DND-41 (cell line): ENCODE measurements at regions not wholly inside any gene's neighbourhood (a gene's known extent, or its start where the extent isn't known, plus 50 kb on each side); places are given as distances from the start of the nearest gene placed in this dataset.

ENCODE experiments used
- EZH2 ChIP-seq: IDR thresholded peaks from 3 replicates; pipeline ENCODE4 v1.6.1; 2012; ENCODE audit warnings: borderline replicate concordance, low read depth, mild to moderate bottlenecking, moderate library complexity, low read length, inconsistent platforms; ENCODE audit not compliant: severe bottlenecking
- TF ChIP-seq, protein P1 (sequence below): IDR thresholded peaks from 2 replicates; pipeline ENCODE4 v1.5.1; 2012; ENCODE audit warnings: borderline replicate concordance, low read length, moderate library complexity, mild to moderate bottlenecking; ENCODE audit not compliant: poor library complexity, severe bottlenecking; ENCODE audit errors: extremely low read depth

DNA sequence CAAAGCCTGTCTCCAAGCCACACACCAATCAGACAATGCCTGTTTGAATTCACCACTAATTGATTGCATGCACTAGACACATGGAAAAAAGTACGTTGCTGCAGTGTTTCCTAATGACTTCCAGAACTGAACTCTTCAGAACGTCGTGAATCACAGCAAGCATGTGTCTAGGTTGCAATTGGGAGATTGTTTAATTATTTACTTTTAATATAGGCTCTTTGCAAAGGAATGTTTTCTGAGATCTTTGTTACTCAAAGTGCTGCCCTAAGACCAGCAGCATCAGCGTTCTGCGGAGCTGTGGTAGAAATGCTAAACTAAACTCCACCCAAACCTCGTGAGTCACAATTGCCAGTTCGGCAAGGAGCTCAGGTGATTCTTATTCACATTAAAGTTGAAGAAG, 52.7 kb upstream of the CCDC68 start:
- TF ChIP-seq EZH2, result no peak
- TF ChIP-seq, protein P1, sequence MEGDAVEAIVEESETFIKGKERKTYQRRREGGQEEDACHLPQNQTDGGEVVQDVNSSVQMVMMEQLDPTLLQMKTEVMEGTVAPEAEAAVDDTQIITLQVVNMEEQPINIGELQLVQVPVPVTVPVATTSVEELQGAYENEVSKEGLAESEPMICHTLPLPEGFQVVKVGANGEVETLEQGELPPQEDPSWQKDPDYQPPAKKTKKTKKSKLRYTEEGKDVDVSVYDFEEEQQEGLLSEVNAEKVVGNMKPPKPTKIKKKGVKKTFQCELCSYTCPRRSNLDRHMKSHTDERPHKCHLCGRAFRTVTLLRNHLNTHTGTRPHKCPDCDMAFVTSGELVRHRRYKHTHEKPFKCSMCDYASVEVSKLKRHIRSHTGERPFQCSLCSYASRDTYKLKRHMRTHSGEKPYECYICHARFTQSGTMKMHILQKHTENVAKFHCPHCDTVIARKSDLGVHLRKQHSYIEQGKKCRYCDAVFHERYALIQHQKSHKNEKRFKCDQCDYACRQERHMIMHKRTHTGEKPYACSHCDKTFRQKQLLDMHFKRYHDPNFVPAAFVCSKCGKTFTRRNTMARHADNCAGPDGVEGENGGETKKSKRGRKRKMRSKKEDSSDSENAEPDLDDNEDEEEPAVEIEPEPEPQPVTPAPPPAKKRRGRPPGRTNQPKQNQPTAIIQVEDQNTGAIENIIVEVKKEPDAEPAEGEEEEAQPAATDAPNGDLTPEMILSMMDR, result no peak
